Activated T-helper 1 cell treated with anti-CD3 and anti-CD28 coated beads, Interleukin-12 subunit alpha, Interleukin-12 subunit beta, Interleukin-2, Interleukin-4 antibody, amounts not matched to agents 30 ng/mL and 10 ng/mL and 1 ng/mL, durations not matched to agents 14 hours and 24 hours and 36 hours (primary cell): ENCODE measurements at regions not wholly inside any gene's neighbourhood (a gene's known extent, or its start where the extent isn't known, plus 50 kb on each side); places are given as distances from the start of the nearest gene placed in this dataset.
"Not testable (repeated sequence)": the region's sequence is repeated elsewhere in the genome, so short reads cannot be mapped to it uniquely, and the experiment has no call there.

Experiments used
- DNase-seq: peaks from one replicate; pipeline ENCODE4 v3.0.0; 2021; ENCODE audit warnings: low spot score
- H3K27ac Mint-ChIP-seq: one replicate; pipeline ENCODE4 v1.8.0; 2021; ENCODE audit warnings: mild to moderate bottlenecking, mixed read lengths
- H3K27me3 Mint-ChIP-seq: one replicate; pipeline ENCODE4 v1.8.0; 2022; ENCODE audit warnings: mild to moderate bottlenecking, moderate library complexity, mixed read lengths; ENCODE audit not compliant: insufficient read depth
- H3K36me3 Mint-ChIP-seq: one replicate; pipeline ENCODE4 v1.8.0; 2021; ENCODE audit warnings: low read depth, mixed read lengths
- H3K4me1 Mint-ChIP-seq: one replicate; pipeline ENCODE4 v1.8.0; 2021; ENCODE audit warnings: low read depth, mixed read lengths
- H3K4me3 Mint-ChIP-seq: one replicate; pipeline ENCODE4 v1.8.0; 2021; ENCODE audit warnings: mild to moderate bottlenecking, moderate library complexity, mixed read lengths
- H3K9me3 Mint-ChIP-seq: one replicate; pipeline ENCODE4 v1.8.0; 2021; ENCODE audit warnings: mixed read lengths
- intact Hi-C: fragments of 100-400 bp; cut with micrococcal nuclease; formaldehyde crosslinking; loops from one replicate; pipeline ENCODE4 v1.15.1; 2024

DNA sequence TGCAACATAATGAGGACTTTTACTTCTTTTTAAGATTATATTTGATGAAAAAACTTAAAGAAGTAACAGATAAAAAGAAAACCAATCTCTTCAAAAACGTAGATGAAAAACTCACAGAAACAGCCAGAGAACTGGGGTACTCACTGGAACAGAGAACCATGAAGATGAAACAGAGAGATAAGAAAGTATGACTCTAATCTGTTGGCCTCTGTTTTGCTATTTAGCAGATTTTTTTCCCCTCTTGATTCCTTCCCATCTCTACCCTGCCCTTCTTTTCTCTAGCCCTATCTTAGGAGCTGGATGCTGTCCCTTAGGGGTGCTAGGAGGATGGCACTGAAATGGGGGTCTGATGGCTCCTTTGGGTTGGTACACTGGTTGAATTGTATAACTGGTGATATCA, 97.5 kb upstream of the FREM1 start:
- peaks cover 11% of the 10 kb centered on the region for H3K4me1 Mint-ChIP-seq
- intact Hi-C loops: no loop called here
- H3K27me3 Mint-ChIP-seq: peaks cover under 1% of the 10 kb centered on the region
- no peak overlapping the region for H3K4me3 Mint-ChIP-seq
- no peaks in the 10 kb centered on the region for H3K36me3 Mint-ChIP-seq
- no peak overlapping the region for H3K27ac Mint-ChIP-seq
- DNase-seq: no peak
- peaks cover 8% of the 10 kb centered on the region for H3K9me3 Mint-ChIP-seq

DNA sequence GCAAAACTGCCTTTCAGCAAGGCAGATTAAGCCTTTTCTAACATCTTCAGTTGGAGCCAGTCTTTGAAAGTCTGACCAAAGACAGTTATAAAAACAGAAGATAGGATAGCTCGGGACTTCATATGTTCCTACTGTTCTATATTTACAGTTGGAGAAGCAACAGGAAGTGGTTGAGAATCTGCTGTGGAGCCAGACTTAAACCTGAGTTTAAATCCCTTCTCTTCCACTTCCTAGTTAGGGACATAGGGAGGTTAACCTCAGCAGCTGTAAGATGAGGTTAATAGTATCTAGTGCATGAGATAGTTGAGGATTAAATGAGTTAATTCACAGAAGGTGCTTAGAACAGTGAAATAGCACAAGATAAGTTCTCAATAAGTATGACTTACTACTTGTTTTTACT, 84.5 kb upstream of the FREM1 start:
- no peaks in the 10 kb centered on the region for H3K9me3 Mint-ChIP-seq
- no peaks in the 10 kb centered on the region for H3K36me3 Mint-ChIP-seq
- H3K4me1 Mint-ChIP-seq: peaks cover 37% of the 10 kb centered on the region
- DNase-seq: no peak
- intact Hi-C loops: loop anchor here (1.0 to 10.0 kb wide), 4 partner anchors 35 to 670 kb away; partner anchors contain the start of gene SNAPC3
- no peaks in the 10 kb centered on the region for H3K27me3 Mint-ChIP-seq
- no peak overlapping the region for H3K4me3 Mint-ChIP-seq
- H3K27ac Mint-ChIP-seq: no peak overlapping the region

DNA sequence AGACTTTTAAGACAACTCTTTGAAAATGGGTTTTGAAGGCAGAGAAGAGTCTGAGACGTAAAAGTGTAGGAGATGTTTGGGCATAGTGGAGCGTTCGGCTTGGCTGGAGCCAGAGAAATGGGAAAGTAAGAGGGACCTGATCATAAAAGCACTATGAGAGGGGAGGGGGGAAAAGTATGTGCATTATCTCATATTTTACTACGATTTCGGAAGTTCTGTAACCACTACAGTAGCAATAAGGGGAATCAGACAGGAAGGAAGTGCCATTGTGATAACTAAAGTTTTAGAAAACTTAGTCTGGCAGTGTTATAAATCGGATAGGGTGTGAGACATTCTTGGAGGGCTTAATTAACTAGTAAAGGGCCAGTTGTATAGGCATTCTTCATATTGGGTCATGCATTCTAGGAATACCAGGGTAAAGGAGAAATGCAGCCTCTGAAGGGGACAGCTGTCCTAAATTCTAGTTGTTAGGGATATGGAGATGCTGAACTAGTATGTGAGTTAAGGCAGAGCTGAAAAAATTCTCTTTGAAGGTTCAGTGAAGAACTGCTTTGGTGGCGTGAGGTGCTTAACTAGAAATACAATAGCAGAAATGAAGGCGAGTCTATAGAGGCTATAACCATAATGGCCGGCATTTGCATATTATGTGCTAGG, 83.8 kb upstream of the FREM1 start:
- H3K27me3 Mint-ChIP-seq: no peaks in the 10 kb centered on the region
- DNase-seq: no peak

DNA sequence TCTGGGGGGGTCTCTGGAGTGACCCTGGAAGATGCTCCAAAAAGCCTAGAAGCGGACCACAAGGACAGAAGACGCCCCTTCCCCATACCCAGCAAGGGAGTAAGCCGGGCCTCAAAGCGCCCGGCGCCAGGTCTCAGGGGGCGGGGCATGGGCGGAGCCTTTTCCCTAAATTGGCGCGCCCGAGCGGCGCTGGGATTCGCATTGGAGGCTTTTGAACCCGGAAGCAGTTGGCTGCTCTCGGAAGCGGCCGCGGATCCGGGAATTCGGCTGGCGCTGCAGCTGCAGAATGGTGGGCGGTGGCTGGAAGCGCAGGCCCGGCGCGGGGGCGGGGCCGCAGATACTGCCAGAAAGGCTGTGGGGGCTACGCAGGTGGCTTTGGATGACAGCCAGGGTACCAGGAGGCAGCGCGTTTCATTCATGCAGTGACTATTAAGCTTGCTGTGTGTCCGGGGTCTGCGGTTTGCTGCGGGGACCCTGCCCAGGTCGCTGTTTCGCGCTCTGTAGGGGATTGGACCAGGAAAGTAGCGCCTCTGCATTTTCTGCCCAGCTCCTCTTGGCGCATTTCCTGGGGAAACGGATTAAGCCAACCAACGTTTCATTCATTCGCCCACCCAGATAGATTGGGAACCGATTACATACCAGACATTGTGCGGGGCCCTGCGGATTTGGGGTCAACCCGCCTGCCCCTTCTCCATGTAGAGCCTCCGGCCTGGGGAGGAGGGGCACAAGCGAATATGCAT, 83.0 kb upstream of the FREM1 start:
- peak; percentile 32 for DNase-seq
- Mint-ChIP-seq H3K27ac (peak overlapping the region; percentile 41), H3K4me3 (peak overlapping the region; percentile 73), H3K4me1 (peaks cover 39% of the 10 kb centered on the region), H3K27me3 (peaks cover 2% of the 10 kb centered on the region), H3K9me3 (no peaks in the 10 kb centered on the region), H3K36me3 (no peaks in the 10 kb centered on the region)
- intact Hi-C loops: loop anchor here (10.0 kb wide), 3 partner anchors 302 to 668 kb away; partner anchors contain the start of gene SNAPC3

More for the DNA sequence above, 83.8 kb upstream of the FREM1 start:
- intact Hi-C loops: loop anchor here (1.0 to 10.0 kb wide), 4 partner anchors 35 to 669 kb away; partner anchors contain the start of gene SNAPC3
- peak overlapping the region; percentile 73 for H3K4me3 Mint-ChIP-seq
- H3K36me3 Mint-ChIP-seq: no peaks in the 10 kb centered on the region
- peaks cover 37% of the 10 kb centered on the region for H3K4me1 Mint-ChIP-seq
- H3K27ac Mint-ChIP-seq: peak overlapping the region; percentile 41
- H3K9me3 Mint-ChIP-seq: no peaks in the 10 kb centered on the region

DNA sequence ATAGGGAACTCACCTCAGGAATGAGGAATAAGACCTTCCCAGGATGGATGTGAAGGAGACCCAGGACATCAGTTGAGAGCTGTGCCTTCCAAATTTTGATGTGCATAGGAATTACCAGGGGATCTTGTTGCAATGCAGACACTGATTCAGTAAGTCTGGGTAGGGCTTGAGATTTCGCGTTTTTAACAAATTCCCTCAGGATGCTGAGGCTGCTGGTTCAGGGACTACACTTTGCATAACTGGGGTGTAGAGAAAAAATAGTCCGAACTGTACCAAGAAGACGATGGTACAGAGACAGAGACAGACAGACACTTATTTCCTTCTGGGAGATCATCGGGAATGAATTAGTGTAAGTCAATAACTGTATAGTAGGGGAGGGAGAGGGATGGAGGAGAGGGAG, 82.3 kb upstream of the FREM1 start:
- Mint-ChIP-seq H3K36me3 (no peaks in the 10 kb centered on the region), H3K27me3 (peaks cover 2% of the 10 kb centered on the region), H3K27ac (peak overlapping the region; percentile 15), H3K9me3 (no peaks in the 10 kb centered on the region), H3K4me1 (peaks cover 45% of the 10 kb centered on the region), H3K4me3 (peak overlapping the region; percentile 73)
- intact Hi-C loops: loop anchor here (10.0 kb wide), 3 partner anchors 302 to 668 kb away; partner anchors contain the start of gene SNAPC3
- no peak for DNase-seq

DNA sequence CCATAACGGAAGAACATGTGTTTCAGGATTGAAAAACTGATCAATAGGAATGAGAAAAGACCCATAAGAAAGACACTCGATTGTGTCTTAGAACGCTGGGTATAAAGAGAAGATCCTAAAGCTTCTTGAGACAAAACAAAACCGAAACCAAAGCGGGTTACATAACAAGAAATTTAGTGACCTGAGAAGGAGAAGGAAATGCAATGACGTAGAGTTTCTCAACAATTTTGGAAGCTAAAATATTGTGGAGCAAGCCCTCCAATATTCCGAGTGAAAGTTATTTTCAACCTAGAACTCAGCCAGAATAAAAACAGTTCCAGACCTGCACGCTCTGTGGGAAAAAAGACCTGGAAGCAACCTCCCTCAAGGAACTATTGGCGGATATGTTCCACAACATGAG, 81.9 kb upstream of the FREM1 start:
- intact Hi-C loops: loop anchor here (10.0 kb wide), 3 partner anchors 303 to 667 kb away; partner anchors contain the start of gene SNAPC3
- Mint-ChIP-seq H3K36me3 (no peaks in the 10 kb centered on the region), H3K27me3 (peaks cover 2% of the 10 kb centered on the region), H3K4me1 (peaks cover 45% of the 10 kb centered on the region), H3K9me3 (no peaks in the 10 kb centered on the region), H3K27ac (no peak overlapping the region), H3K4me3 (peak overlapping the region; percentile 73)
- no peak for DNase-seq

DNA sequence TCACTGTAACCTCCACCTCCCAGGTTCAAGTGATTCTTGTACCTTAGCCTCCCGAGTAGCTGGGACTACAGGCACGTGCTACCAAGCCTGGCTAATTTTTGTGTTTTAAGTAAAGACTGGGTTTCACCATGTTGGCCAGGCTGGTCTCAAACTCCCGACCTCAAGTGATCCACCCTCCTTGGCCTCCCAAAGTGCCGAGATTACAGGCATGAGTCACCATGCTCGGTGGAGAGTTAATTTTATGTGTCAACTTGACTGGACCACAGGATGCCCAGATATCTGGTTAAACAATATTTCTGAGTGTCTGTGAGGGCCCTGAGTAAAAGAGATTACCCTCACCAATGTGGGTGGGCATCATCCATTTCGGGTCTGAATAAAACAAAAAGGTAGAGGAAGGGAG, 80.4 kb upstream of the FREM1 start:
- not testable (repeated sequence) for H3K27ac Mint-ChIP-seq, H3K9me3 Mint-ChIP-seq, H3K27me3 Mint-ChIP-seq, H3K4me3 Mint-ChIP-seq, H3K36me3 Mint-ChIP-seq, DNase-seq
- H3K4me1 Mint-ChIP-seq: peaks cover 45% of the 10 kb centered on the region
- intact Hi-C loops: loop anchor here (10.0 kb wide), 3 partner anchors 304 to 666 kb away; partner anchors contain the start of gene SNAPC3

DNA sequence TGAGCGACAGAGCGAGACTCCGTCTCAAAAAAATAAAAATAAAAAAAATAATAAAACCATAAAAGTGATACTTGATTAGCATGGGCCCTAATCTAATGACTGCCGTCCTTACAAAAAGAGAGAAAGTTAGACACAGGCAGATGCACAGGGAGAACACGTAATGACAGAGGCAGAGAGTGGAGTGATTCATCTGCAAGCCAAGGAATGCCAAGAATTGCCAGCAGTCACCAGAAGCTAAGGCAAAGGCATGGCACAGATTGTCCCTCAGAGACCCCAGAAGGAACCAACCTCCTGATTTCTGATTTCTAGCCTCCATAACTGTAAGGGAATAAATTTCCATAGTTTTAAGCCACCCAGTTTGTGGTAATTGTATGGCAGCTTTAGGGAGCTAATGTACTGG, 79.6 kb upstream of the FREM1 start:
- H3K36me3 Mint-ChIP-seq: no peaks in the 10 kb centered on the region
- H3K4me1 Mint-ChIP-seq: peaks cover 40% of the 10 kb centered on the region
- H3K4me3 Mint-ChIP-seq: no peak overlapping the region
- no peak overlapping the region for H3K27ac Mint-ChIP-seq
- no peaks in the 10 kb centered on the region for H3K9me3 Mint-ChIP-seq
- no peak for DNase-seq
- intact Hi-C loops: loop anchor here (10.0 kb wide), 3 partner anchors 305 to 665 kb away; partner anchors contain the start of gene SNAPC3
- peaks cover 2% of the 10 kb centered on the region for H3K27me3 Mint-ChIP-seq

DNA sequence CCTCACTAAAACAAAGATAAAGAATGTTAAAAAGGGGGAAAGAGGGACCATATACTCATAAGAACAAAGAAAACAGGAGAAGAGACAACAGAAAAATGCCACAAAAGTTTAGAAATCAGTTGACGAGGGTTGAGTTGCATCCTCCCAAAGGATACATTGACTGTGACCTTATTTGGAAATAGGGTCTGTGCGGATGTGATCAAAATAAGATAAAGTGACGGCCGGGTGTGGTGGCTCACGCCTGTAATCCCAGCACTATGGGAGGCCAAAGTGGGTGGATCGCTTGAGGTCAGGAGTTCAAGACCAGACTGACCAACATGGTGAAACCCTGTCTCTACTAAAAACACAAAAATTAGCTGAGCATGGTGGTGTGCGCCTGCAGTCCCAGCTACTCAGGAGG, 79.1 kb upstream of the FREM1 start:
- intact Hi-C loops, H3K27me3 Mint-ChIP-seq, H3K9me3 Mint-ChIP-seq, DNase-seq, H3K36me3 Mint-ChIP-seq, H3K27ac Mint-ChIP-seq, H3K4me3 Mint-ChIP-seq: not testable (repeated sequence)
- peaks cover 35% of the 10 kb centered on the region for H3K4me1 Mint-ChIP-seq

DNA sequence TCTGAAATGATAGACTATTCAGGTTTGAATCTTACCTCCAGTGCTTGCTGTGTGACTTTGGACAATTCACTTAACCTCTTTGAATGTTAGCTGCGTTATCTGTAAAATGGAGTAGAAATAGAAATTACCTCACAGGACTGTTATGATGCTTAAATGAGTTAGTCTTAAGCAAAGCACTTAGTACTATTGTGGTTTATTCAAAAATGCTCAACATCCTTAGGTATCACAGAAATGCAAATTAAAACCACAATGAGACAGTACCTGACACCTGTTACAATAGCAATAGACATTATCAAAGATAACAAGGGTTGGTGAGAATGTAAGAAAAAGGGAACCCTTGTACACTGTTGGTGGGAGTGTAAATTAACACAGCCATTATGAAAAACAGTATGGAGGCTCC, 77.6 kb upstream of the FREM1 start:
- Mint-ChIP-seq H3K4me3 (no peak overlapping the region), H3K36me3 (no peaks in the 10 kb centered on the region), H3K27me3 (peaks cover 5% of the 10 kb centered on the region), H3K9me3 (no peaks in the 10 kb centered on the region), H3K4me1 (peaks cover 25% of the 10 kb centered on the region), H3K27ac (no peak overlapping the region)
- intact Hi-C loops: no loop called here
- no peak for DNase-seq

DNA sequence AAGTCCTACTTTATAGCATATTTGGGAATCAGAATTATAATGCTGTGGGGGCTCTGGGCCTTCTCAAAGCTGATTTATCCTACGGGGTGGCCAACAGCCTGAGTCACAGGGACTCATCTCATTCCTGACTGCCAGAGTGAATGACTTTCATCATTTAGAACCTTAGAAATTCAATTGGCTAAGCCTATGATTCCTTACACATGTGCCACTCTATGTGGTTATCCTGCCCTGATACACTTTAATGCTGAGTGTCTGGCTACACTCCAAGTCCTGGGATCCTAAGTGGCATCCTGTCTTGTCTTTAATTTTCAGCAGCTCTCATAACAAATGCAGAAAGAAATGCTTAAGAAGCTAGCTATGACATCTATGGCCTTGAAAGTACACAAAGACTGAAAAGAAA, 75.2 kb upstream of the FREM1 start:
- Mint-ChIP-seq H3K27me3 (peaks cover 8% of the 10 kb centered on the region), H3K27ac (no peak overlapping the region), H3K36me3 (no peaks in the 10 kb centered on the region), H3K9me3 (no peaks in the 10 kb centered on the region), H3K4me3 (no peak overlapping the region), H3K4me1 (peaks cover 8% of the 10 kb centered on the region)
- intact Hi-C loops: no loop called here
- no peak for DNase-seq

DNA sequence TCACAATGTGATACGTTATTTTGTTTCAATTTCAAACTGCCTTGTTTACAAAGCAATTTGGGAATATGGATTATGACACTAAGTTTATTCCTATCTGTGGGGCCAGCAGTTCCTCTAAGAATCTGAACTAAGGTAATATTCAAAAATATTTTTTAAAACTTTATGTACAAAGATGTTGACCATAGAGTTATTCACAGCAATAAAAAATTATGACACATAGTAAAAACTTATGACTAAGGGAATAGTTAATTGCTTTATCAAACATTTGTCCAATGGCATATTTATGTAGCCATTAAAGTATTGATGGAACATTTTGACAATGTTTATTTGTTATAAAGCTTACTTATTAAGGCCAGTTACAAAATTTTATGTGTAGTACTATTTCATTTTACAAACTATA, 73.4 kb upstream of the FREM1 start:
- Mint-ChIP-seq H3K4me1 (peaks cover 8% of the 10 kb centered on the region), H3K36me3 (no peaks in the 10 kb centered on the region), H3K4me3 (no peak overlapping the region), H3K9me3 (no peaks in the 10 kb centered on the region), H3K27ac (no peak overlapping the region), H3K27me3 (peaks cover 8% of the 10 kb centered on the region)
- DNase-seq: no peak
- intact Hi-C loops: no loop called here

DNA sequence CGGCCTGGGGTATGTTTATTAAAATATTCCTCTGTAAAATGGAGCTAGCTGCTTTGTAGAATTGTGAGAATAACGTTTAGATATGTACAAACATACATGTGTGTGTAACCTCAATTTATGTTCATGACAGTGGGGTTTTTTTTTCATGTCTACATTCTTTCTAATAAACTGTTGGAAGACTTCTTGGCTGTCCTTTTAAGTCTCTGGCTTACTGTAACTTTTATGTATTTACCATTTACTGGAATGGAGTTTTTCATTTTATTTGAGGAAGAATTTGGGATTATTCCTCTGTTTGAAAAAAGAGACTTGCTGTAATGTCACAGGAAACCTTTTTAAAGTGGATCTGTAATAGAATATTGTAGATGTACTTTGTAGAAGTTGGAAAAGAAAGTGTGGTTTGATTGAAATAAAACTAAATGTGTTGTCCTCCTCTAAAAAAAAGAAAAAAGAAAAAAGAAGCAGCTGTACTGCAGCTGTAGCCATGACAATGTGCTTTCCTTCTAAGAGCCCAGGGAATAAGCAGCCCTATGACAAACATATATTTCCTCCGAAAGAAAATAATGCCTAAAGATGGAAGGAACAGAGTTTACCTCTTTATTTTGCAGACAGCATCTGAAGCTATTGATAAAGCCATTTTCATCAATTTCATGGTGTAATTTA, 71.2 kb upstream of the FREM1 start:
- Mint-ChIP-seq H3K9me3 (no peaks in the 10 kb centered on the region), H3K27me3 (peaks cover 5% of the 10 kb centered on the region), H3K27ac (no peak overlapping the region), H3K4me1 (no peaks in the 10 kb centered on the region), H3K4me3 (no peak overlapping the region), H3K36me3 (no peaks in the 10 kb centered on the region)
- intact Hi-C loops: loop anchor here (2.0 kb wide), 1 partner anchor 15 kb away; no protein-coding TSS in a partner anchor
- no peak for DNase-seq
